Mesenchymal stem cell (in vitro differentiated cells and primary cell): ENCODE measurements at regions not wholly inside any gene's neighbourhood (a gene's known extent, or its start where the extent isn't known, plus 50 kb on each side); places are given as distances from the start of the nearest gene placed in this dataset.
A peak's percentile ranks its signal among the peaks of the same experiment; 100 is the strongest.

Experiments
- DNase-seq: peaks from one replicate; pipeline ENCODE4 v3.0.0-alpha.2; 2013
- H2AFZ ChIP-seq: one replicate; pipeline ENCODE4 v1.6.1; 2013; ENCODE audit warnings: low read depth, mild to moderate bottlenecking, control low read depth, inconsistent platforms, low read length, moderate library complexity
- H2AK5ac ChIP-seq: 2 replicates; pipeline ENCODE4 v1.6.1; 2013; ENCODE audit warnings: low read length, moderate library complexity, mild to moderate bottlenecking, inconsistent platforms; ENCODE audit not compliant: severe bottlenecking
- H2BK120ac ChIP-seq: one replicate; pipeline ENCODE4 v1.6.1; 2013; ENCODE audit warnings: low read depth, mild to moderate bottlenecking, inconsistent platforms, low read length, moderate library complexity
- H2BK12ac ChIP-seq, 2 experiments: one replicate each; pipeline ENCODE4 v1.6.1; 2013; ENCODE audit warnings: inconsistent platforms in 2 of 2, low read length in 2 of 2, mild to moderate bottlenecking in 2 of 2, moderate library complexity in 2 of 2, control low read depth in 1 of 2
- H2BK15ac ChIP-seq: one replicate; pipeline ENCODE4 v1.6.1; 2013; ENCODE audit warnings: mild to moderate bottlenecking, low read depth, inconsistent platforms; ENCODE audit not compliant: poor library complexity, severe bottlenecking
- H2BK5ac ChIP-seq: 2 replicates; pipeline ENCODE4 v1.6.1; 2013; ENCODE audit warnings: low read depth, mild to moderate bottlenecking, low read length, control low read depth, inconsistent platforms; ENCODE audit not compliant: poor library complexity, severe bottlenecking
- H3K14ac ChIP-seq, 2 experiments: one replicate each; pipeline ENCODE4 v1.6.1; 2013; ENCODE audit warnings: inconsistent platforms in 2 of 2, low read length in 2 of 2, control low read depth in 1 of 2, mild to moderate bottlenecking in 1 of 2, moderate library complexity in 1 of 2
- H3K18ac ChIP-seq, 2 experiments: one replicate each; pipeline ENCODE4 v1.6.1; 2013; ENCODE audit warnings: inconsistent platforms in 2 of 2, low read length in 2 of 2, control low read depth in 1 of 2, low read depth in 1 of 2, mild to moderate bottlenecking in 1 of 2
- H3K23ac ChIP-seq, 2 experiments: one replicate each; pipeline ENCODE4 v1.6.1; 2013; ENCODE audit warnings: inconsistent platforms in 2 of 2, low read length in 2 of 2, mild to moderate bottlenecking in 2 of 2, moderate library complexity in 2 of 2, control low read depth in 1 of 2
- H3K27ac ChIP-seq: 2 replicates; pipeline ENCODE4 v1.5.1; 2013; ENCODE audit warnings: mild to moderate bottlenecking, moderate library complexity, low read length, control low read depth, inconsistent platforms; ENCODE audit not compliant: poor library complexity, severe bottlenecking
- H3K27me3 ChIP-seq, 2 experiments: 2 replicates each; pipeline versions ENCODE4 v1.6.1 to v1.7.0; 2013; ENCODE audit warnings: low read length in 2 of 2, mild to moderate bottlenecking in 2 of 2, moderate library complexity in 2 of 2, control low read depth in 1 of 2, inconsistent platforms in 1 of 2; ENCODE audit not compliant: control insufficient read depth in 1 of 2, insufficient read depth in 1 of 2
- H3K36me3 ChIP-seq, 2 experiments: 2 replicates each; pipeline versions ENCODE4 v1.6.1 to v1.7.0; 2013; ENCODE audit warnings: low read length in 2 of 2, control low read depth in 1 of 2, inconsistent platforms in 1 of 2, low read depth in 1 of 2, mild to moderate bottlenecking in 1 of 2; ENCODE audit not compliant: insufficient read depth in 2 of 2, control insufficient read depth in 1 of 2
- H3K4ac ChIP-seq, 2 experiments: one replicate each; pipeline ENCODE4 v1.6.1; 2013; ENCODE audit warnings: inconsistent platforms in 2 of 2, low read length in 2 of 2, mild to moderate bottlenecking in 2 of 2, moderate library complexity in 2 of 2, control low read depth in 1 of 2, low read depth in 1 of 2
- H3K4me1 ChIP-seq: 2 replicates; pipeline ENCODE4 v1.6.1; 2013; ENCODE audit warnings: low read depth, low read length, control low read depth; ENCODE audit not compliant: control insufficient read depth, insufficient read depth
- H3K4me2 ChIP-seq: 2 replicates; pipeline ENCODE4 v1.6.1; 2013; ENCODE audit warnings: low read length, mild to moderate bottlenecking, inconsistent platforms; ENCODE audit not compliant: poor library complexity, severe bottlenecking
- H3K4me3 ChIP-seq, 2 experiments: 2 replicates each; pipeline versions ENCODE4 v1.5.1 to v1.7.0; 2013; ENCODE audit warnings: low read length in 2 of 2, mild to moderate bottlenecking in 2 of 2, control low read depth in 1 of 2, low read depth in 1 of 2; ENCODE audit not compliant: insufficient read depth in 1 of 2
- H3K79me1 ChIP-seq: replicated peaks from 2 replicates; pipeline ENCODE4 v1.6.1; 2013; ENCODE audit warnings: mild to moderate bottlenecking, control low read depth, low read length, inconsistent platforms; ENCODE audit not compliant: poor library complexity, severe bottlenecking
- H3K9ac ChIP-seq: 2 replicates; pipeline ENCODE4 v1.7.0; 2013; ENCODE audit warnings: mild to moderate bottlenecking, low read length, moderate library complexity
- H3K9me3 ChIP-seq: 2 replicates; pipeline ENCODE4 v1.7.0; 2013; ENCODE audit warnings: mild to moderate bottlenecking, low read length; ENCODE audit not compliant: control insufficient read depth
- H4K8ac ChIP-seq: one replicate; pipeline ENCODE4 v1.6.1; 2013; ENCODE audit warnings: inconsistent platforms, mild to moderate bottlenecking, low read length, moderate library complexity
- H4K91ac ChIP-seq: one replicate; pipeline ENCODE4 v1.6.1; 2013; ENCODE audit warnings: mild to moderate bottlenecking, low read length, inconsistent platforms
- WGBS: methylation state at CpG from one replicate; pipeline ENCODE4 v1.1.7; 2013; ENCODE audit warnings: mixed read lengths; 5-methylcytosine and 5-hydroxymethylcytosine counted together

DNA sequence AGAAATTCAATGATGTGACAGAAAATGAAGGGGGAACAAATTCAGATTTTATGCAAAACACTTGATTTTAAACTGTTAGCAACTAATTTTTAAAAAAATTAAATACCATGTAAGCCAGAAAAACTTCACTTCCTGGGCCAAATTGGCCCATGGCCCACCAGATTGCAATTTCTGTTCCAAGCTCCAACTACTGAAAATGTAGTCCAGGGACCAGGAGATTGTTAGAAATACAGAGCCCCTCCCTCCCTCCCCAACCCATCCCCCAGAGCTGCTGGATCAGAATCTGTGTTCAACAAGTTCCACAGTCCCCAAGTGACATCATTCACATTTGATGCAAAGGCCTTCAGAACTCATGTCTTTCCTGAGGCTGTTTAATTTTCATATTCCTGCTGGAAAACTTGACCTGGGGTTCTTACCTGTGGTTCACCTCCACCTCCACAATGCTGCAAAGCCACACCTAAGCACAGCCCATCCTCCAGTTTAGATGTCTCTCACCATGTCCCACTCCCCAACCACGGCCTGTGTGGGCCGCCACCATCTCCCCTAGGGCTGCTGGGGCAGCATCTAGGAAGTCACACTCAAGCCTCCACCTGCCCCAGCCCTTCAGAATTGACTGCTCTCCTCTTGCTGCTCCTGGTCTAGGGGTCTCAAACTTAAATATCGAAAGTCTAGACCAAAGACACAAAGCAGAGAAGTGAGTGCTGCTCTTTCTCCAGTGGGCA, 482.0 kb downstream of the UQCRFS1 start:
- H2BK12ac ChIP-seq, result no peak overlapping the region
- no peak overlapping the region for H2BK5ac ChIP-seq
- H3K79me1 ChIP-seq, result peaks cover 5% of the 10 kb centered on the region
- H3K27me3 ChIP-seq, result peaks cover 21 to 38% of the 10 kb centered on the region in 2 experiments
- no peak overlapping the region for H3K4ac ChIP-seq
- no peak overlapping the region for H3K23ac ChIP-seq
- H2BK120ac ChIP-seq, result no peak overlapping the region
- no peak overlapping the region for H3K18ac ChIP-seq
- no peak overlapping the region for H2BK15ac ChIP-seq
- H3K9ac ChIP-seq, result no peak overlapping the region
- no peak overlapping the region for H3K4me2 ChIP-seq
- no peak overlapping the region for H2AK5ac ChIP-seq
- no peak overlapping the region for H3K4me3 ChIP-seq
- peaks cover 8% of the 10 kb centered on the region for H3K4me1 ChIP-seq
- 58% methylated on average over 3 of the region's 3 CpGs for WGBS
- no peak overlapping the region for H4K8ac ChIP-seq
- H2AFZ ChIP-seq, result no peak overlapping the region
- no peak overlapping the region for H4K91ac ChIP-seq
- no peaks in the 10 kb centered on the region for H3K36me3 ChIP-seq
- no peak overlapping the region for H3K14ac ChIP-seq
- H3K27ac ChIP-seq, result no peak overlapping the region
- no peak for DNase-seq
- no peaks in the 10 kb centered on the region for H3K9me3 ChIP-seq

- H2AK5ac ChIP-seq, result no peak overlapping the region
- peak; percentile 26 for DNase-seq
- peak overlapping the region; percentile 93 for H3K4me2 ChIP-seq
- no peak overlapping the region for H3K14ac ChIP-seq
- H3K4me3 ChIP-seq, result peak overlapping the region; percentile 59 to 61
- H3K27ac ChIP-seq, result no peak overlapping the region
- no peak overlapping the region for H2BK5ac ChIP-seq
- no peak overlapping the region for H4K8ac ChIP-seq
- H3K36me3 ChIP-seq, result no peaks in the 10 kb centered on the region
- H3K79me1 ChIP-seq, result peaks cover 5% of the 10 kb centered on the region
- no peak overlapping the region for H3K4ac ChIP-seq
- peak overlapping the region; percentile 76 for H2AFZ ChIP-seq
- no peak overlapping the region for H2BK15ac ChIP-seq
- no peak overlapping the region for H3K23ac ChIP-seq
- no peak overlapping the region for H3K18ac ChIP-seq
- no peak overlapping the region for H2BK120ac ChIP-seq
- no peak overlapping the region for H4K91ac ChIP-seq
- no peak overlapping the region for H2BK12ac ChIP-seq
- H3K9ac ChIP-seq, result no peak overlapping the region
- 7% methylated on average over 47 of the region's 49 CpGs for WGBS
- H3K27me3 ChIP-seq, result peaks cover 17 to 46% of the 10 kb centered on the region in 2 experiments
- H3K4me1 ChIP-seq, result peaks cover 8% of the 10 kb centered on the region
- no peaks in the 10 kb centered on the region for H3K9me3 ChIP-seq
Observed at GRCh38 chr19:28727480-28728159, 485.3 kb downstream of the UQCRFS1 start.

DNA sequence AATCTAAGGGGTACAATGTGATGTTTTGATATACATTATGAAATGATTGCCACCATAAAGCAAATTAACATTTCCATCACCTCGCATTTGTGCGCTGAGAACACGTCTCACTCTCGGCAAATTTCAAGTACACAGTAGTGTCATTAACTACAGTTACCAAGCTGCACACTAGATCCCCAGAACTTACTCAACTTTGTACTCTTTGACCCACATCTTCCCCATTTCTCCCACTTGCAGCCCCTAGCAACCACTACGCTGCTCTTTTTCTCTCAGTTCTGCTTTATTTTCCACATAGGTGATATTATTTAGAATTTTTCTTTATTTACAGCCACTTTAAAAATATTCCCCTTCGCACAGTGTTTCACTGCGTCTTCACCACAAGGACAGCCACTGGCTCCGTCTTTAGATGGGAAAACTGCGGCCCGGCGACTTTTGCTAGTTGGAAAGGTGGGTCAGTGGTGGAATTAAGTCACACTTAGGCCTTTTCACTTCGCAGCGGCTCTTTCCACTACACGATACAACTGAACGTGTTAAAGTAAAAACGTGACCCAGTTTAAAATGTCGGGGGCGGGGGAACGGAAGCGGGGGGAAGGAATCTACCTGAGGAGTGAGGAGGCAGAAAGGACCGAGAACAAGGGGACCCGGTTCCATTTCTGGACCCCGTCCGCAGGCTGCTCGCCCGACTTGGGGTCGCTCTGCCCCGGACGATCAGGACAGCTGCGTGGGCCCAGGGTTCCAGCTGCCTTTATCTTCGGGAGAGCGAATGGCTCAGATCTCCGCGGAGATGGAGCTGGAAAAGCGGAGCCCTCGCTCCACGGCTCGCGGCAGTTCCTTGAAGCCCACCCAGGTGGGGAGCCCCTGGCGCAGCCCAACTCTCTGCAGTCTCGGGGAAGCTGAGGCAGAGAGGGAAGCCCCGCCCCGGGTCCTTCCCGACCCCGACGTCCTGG, 486.1 kb downstream of the UQCRFS1 start:
- H4K91ac ChIP-seq, result no peak overlapping the region
- H3K4me2 ChIP-seq, result peak overlapping the region; percentile 93
- H3K14ac ChIP-seq, result peak overlapping the region in 1 of 2 experiments; percentile 57
- H2AK5ac ChIP-seq, result no peak overlapping the region
- DNase-seq, result no peak
- H3K27me3 ChIP-seq, result peaks cover 17 to 46% of the 10 kb centered on the region in 2 experiments
- H2BK15ac ChIP-seq, result no peak overlapping the region
- H3K79me1 ChIP-seq, result peaks cover 5% of the 10 kb centered on the region
- H3K4me1 ChIP-seq, result peaks cover 8% of the 10 kb centered on the region
- no peak overlapping the region for H2BK12ac ChIP-seq
- no peak overlapping the region for H3K27ac ChIP-seq
- H4K8ac ChIP-seq, result no peak overlapping the region
- H2BK120ac ChIP-seq, result no peak overlapping the region
- H3K4ac ChIP-seq, result no peak overlapping the region
- H2BK5ac ChIP-seq, result no peak overlapping the region
- H3K23ac ChIP-seq, result no peak overlapping the region
- peak overlapping the region; percentile 59 to 61 for H3K4me3 ChIP-seq
- 14% methylated on average over 43 of the region's 46 CpGs for WGBS
- H3K36me3 ChIP-seq, result no peaks in the 10 kb centered on the region
- H2AFZ ChIP-seq, result peak overlapping the region; percentile 76
- H3K9ac ChIP-seq, result no peak overlapping the region
- no peaks in the 10 kb centered on the region for H3K9me3 ChIP-seq
- no peak overlapping the region for H3K18ac ChIP-seq

DNA sequence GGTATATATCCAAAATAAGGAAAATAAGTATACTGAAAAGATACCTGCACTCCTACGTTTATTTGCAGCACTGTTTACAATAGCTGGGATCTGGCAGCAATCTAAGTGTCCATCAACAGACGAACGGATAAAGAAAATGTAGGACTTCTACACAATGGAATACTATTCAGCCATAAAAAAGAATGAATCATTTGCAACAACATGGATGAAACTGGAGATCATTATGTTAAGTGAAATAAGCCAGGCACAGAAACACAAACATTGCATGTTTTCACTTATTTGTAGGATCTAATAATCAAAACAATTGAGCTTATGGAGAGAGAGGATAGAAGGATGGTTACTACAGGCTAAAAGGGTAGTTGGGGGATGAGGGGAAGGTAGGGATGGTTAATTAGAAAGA, 494.0 kb downstream of the UQCRFS1 start:
- Histone ChIP-seq H2BK120ac (no peak overlapping the region), H4K8ac (no peak overlapping the region), H3K4me3 (no peak overlapping the region), H2AK5ac (no peak overlapping the region), H3K18ac (no peak overlapping the region), H3K9ac (no peak overlapping the region), H2BK12ac (no peak overlapping the region), H4K91ac (no peak overlapping the region), H3K4me2 (no peak overlapping the region), H3K27ac (no peak overlapping the region), H3K4ac (no peak overlapping the region), H3K27me3 (peaks cover 0 to 3% of the 10 kb centered on the region in 2 experiments), H3K14ac (no peak overlapping the region), H3K36me3 (no peaks in the 10 kb centered on the region), H3K79me1 (peaks cover 2% of the 10 kb centered on the region), H3K9me3 (no peaks in the 10 kb centered on the region), H2BK15ac (no peak overlapping the region), H3K4me1 (no peaks in the 10 kb centered on the region), H2BK5ac (no peak overlapping the region), H2AFZ (no peak overlapping the region), H3K23ac (no peak overlapping the region)
- DNase-seq, result no peak
- 67% methylated on average over 1 of the region's 3 CpGs for WGBS
